HG03108 (cell line): ENCODE measurements at regions not wholly inside any gene's neighbourhood (a gene's known extent, or its start where the extent isn't known, plus 50 kb on each side); places are given as distances from the start of the nearest gene placed in this dataset.

Experiments used
- ATAC-seq: cut with Tn5 transposase; IDR thresholded peaks from one replicate; pipeline ENCODE4 v1.9.1; 2021; ENCODE audit warnings: moderate library complexity; ENCODE audit not compliant: unreplicated experiment

DNA sequence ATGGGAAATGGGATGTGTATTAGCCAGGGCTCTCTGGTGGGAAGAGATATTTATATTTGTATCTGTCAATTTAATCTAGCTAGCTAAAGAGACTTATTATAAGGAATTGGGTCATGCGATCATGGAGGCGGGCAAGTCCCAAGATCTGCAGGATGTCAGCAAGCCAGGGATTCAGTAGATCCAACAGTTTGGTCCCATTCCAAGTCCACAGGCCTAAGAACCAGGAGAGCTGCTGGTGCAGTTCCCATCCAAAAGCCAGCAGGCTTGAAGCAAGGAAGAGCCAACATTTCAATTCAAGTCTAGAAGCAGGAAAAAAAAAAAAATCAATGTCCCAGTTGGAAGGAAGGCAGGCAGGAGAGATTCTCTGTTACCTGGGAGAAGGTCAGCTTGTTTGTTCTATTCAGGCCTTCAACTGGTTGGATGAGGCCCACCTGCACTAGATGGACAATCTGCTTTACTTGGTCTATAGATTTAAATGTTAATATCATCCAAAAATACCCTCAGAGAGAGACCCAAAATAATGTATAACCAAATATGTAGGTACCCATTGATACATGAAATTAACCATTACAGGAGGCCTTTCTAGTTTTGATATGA lies 60.7 kb upstream of the BCAT1 start:
- no peak for ATAC-seq

DNA sequence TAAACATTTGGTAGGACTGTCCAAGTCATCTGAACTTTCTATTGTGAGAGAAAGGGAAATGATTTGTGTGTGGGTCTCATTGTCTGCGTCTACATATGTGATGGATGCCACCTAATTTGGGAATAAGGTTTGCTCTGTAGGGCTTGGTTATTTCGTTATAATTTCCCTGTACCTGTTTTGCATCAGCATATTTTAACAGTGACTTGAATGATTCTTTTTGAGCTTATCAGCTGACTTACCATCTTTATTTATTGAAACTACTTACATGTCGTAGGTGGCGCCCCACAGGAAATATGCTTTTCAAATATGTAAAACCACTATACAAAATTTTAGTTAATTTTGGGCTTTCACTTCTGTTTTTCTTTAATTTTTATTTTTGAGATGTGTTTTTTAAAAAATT lies 56.5 kb upstream of the BCAT1 start:
- ATAC-seq, result peak; percentile 54

DNA sequence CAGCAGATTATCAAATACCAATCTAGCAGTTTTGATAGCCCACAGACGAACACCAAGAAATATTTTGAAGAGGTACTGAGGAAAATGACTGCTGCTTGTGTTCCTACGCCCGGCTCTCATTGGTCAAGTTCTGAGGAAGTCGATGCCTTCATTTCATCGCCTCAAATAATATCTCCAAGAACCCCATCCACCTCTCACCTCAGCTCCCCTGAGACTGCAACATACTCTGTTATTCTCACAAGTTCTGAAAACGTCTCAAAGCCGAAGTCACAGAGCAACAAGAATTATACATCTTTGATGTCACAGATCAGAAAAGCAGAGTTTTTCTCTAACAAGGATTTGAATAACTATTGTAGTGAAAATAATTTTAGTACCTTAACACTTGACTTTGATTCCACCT lies 55.5 kb upstream of the BCAT1 start:
- no peak for ATAC-seq

DNA sequence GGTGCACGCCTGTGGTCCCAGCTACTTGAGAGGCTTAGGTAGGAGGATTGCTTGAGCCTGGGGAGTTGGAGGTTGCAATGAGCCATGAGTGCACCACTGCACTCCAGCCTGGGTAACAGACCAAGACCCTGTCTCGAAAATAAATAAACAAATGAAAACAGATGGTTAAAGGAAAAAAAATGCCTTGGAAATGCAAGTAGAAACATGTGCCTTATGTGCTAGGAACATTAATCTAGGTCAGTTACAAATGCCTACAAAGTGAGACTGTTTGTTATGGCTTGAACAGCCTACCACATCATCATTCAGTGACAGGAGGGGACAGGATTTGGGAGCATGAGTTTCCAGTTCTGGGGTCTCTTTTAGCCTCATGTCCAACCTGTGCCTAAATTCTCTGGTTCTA lies 52.4 kb upstream of the BCAT1 start:
- no peak for ATAC-seq
